HG03025 (cell line): ENCODE measurements at regions not wholly inside any gene's neighbourhood (a gene's known extent, or its start where the extent isn't known, plus 50 kb on each side); places are given as distances from the start of the nearest gene placed in this dataset.
"Not testable (repeated sequence)": the region's sequence is repeated elsewhere in the genome, so short reads cannot be mapped to it uniquely, and the experiment has no call there.

Experiments
- ATAC-seq: cut with Tn5 transposase; IDR thresholded peaks from one replicate; pipeline ENCODE4 v1.9.1; 2021; ENCODE audit warnings: mild to moderate bottlenecking, moderate library complexity; ENCODE audit not compliant: unreplicated experiment, low FRiP score

DNA sequence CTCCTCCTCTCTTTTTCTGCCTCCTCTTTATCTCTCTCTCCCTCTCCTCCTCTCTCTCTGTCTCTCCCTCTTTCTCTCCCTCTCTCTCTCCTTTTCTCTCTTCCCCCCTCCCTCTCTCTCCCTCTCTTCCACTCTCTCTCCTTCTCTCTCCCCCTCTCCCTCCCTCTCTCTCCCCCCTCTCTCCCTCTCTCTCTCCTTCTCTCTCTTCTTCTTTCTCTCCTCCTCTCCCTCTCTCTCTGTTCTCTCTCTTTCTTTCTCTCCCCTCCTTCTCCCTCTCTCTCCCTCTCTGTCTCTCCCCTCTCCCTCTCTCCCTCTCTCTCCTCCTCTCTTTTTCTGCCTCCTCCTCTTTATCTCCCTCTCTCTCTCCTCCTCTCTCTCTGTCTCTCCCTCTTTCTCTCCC lies 197.4 kb downstream of the UQCRFS1 start:
- ATAC-seq, result no peak

DNA sequence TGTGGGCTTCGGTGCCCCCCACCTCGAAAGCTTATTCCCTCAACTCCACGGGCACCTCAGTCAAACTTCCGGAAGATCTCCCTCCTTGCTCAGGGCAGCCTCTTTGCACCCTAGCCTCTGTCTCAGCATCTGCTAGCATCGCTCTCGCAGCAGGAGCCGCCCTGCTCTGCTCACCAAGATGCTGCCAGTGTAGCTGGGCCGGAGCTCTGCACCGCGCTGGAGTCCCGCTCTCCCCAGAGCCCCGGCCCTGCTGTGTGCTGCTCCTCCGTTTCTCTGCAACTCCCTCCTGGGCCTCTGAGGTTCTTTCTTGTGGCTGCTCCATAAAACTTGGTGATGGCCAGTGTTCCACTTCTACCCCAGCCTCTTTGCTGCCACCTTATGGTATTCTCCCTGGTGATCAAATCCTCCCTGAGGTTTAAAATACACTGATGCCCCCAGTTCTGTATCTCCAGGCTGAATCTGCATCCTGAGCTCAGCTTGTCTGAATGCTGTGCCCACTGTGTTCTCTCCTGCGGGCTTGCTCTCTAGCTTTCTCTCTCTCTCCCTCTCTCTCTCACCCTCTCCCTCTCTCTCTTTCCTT lies 198.0 kb downstream of the UQCRFS1 start:
- no peak for ATAC-seq

DNA sequence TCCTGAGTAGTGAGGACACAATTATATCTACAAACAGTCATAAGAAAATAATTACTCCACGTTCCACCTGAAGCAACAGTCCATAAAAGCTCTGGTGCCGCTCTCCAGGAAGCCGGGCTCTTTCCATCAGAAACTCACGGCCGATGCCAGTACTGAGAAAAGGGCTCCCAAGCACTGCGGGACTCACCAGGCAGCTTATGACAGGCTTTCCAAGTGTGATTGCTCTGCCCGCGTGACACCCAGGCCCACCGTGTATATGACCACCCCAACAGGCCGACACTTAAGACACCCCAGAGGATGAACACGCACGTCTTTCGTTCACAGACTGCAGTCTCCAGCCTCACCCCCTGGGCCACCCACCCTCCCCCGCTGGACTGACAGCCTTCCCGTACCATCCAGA lies 199.0 kb downstream of the UQCRFS1 start:
- ATAC-seq, result no peak

DNA sequence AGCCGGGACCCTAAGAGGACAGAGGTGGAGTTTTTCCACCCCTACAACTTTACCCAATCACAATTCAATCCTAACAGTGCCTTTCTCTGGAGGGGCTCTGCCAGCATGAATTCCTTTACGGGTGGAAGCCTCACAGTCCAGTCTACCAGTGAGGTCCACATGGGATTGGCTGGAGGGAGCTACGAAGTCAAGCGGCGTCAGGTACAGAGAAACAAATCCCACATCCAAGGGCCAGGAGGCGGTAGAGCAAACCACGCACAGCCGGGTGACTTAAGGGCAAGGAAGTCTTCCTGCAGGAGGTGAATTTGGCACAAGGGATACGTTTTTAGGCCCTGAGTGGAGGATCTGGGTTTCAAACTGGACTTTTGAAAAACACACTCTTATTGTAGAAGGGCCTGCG lies 199.6 kb downstream of the UQCRFS1 start:
- ATAC-seq, result no peak

DNA sequence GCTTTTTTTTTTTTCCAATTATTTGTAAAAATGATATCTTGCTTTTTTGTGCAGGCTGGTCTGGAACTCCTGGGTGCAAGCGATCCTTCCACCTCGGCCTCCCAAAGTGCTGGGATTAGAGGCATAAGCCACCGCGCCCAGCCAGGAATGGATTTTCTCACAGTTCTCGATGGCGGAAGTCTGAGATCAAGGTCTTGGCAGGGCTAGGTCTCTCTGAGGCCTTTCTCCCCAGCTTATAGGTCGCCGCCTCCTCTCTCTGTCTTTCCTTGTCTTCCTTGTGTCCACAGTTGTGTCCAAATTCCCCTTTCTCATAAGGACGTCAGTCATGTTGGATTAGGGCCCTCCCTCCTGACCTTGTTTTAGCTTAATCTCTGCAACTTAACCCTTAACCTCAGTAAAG lies 200.5 kb downstream of the UQCRFS1 start:
- ATAC-seq, result no peak

DNA sequence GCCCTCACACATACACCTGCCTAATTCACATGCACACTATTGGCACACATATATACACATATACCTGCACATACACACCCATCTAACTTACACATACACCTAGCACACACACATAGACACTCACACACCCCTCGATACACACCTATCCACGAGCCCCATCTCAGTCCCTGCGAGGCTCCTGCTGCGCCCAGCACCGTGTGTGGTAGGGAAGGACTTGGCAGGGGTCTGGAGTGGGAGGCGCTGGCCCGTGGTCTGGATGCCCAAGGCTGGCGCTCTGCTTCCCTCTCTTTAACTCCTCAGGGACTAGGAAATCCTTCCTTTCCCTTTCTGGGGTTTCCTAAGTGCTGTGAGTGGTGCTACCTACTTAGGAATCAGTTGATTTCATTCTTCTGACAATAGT lies 202.7 kb downstream of the UQCRFS1 start:
- ATAC-seq, result no peak

DNA sequence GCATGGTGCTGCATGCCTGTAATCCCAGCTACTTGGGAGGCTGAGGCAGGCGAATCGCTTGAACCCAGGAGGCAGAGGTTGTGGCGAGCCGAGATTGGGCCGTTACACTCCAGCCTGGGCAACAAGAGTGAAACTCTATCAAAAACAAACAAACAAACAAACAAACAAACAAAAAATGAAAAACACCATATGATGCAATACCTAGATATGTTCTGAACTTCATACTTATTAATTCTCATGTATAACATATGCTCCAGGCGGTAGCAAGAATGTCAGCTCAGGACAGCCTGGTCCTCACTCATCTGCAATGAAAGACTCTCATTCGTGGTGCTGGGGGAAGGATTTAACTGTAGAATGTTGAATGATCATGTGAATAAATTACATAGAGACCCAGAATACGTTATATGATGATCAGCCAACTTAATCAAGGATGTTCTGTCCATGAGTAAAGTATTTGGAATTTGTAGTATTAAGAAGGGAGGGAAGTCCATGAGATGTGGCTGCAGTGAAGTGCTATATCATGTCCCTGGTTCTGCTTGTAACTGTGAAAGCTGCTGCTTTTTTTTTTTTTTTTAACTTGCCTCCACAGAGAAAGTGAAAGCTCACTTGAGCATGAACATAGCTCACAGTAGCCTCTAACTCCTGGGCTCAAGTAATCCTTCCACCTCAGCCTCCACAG lies 206.8 kb downstream of the UQCRFS1 start:
- ATAC-seq, result no peak

DNA sequence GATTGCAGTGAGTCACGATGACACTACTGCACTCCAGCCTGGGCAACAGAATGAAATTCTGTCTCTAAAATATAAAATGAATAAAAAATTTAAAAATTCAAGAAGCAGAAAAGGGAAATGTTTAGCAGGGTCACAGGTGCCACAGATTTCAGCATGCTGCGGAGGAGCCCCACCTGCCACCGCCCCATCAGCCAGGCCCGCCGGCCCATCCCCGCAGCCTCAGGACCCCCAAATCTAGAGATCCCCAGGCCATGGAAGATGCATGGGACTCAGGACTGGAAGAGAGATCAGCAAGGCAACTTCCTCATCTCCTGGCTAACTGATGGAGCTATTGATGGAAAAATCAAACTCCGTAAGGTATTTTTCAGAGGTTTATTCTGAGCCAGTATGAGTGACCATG lies 208.2 kb downstream of the UQCRFS1 start:
- no peak for ATAC-seq

DNA sequence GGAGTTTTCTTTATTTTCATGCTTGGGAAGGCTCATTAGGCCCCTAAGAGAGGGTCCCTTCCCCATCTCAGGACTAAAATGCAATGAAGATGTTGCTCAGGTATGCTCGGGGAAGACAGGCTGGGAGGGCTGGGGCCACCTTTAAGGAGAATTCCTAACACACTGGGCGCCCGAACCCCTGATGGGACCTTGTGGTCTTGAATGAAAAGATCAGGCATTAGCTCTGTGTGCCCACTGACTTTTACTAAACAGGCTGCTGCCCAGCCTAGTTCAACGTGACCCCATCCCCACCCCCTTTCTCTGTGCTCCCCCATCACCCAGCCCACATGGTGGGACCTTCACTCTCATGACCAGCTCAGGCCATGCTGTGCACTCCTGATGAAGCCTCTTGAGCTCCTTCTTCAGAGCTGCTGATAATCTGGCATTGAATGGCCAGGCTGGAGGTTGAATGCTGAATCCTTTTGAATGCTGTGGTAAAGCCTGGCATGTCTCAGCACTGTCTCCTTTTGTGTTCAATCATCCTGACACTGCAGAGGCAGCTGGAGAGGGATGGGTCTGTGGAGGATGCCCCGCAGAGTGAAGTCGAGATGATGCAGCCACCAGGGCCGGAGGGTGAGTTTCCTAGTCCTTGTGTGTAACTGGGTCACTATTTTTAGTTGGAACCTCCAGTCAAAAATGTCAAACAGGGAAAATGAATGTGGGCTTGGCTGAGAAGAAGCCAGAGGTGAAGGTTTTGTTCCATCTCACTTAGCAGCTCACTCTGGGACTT lies 209.1 kb downstream of the UQCRFS1 start:
- ATAC-seq, result no peak

DNA sequence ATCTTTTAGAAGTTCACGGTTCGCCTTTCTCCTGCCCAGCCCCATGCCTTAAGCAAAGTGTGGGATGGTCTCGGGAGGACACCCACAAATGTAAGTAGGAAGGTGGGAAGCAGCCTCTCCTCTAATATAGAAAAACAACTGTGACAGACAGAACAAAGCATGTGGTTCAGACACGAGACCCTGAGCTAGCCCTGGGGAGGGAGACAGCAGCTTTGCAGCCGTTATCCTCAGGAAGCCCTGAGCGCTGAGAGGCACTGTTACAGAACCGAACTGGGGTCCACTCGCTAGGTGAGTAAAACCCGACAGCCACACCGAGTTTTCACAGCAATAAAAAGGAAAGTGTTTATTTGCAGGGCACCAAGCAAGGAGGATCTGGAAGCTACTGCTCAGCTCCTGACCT lies 210.6 kb downstream of the UQCRFS1 start:
- no peak for ATAC-seq

DNA sequence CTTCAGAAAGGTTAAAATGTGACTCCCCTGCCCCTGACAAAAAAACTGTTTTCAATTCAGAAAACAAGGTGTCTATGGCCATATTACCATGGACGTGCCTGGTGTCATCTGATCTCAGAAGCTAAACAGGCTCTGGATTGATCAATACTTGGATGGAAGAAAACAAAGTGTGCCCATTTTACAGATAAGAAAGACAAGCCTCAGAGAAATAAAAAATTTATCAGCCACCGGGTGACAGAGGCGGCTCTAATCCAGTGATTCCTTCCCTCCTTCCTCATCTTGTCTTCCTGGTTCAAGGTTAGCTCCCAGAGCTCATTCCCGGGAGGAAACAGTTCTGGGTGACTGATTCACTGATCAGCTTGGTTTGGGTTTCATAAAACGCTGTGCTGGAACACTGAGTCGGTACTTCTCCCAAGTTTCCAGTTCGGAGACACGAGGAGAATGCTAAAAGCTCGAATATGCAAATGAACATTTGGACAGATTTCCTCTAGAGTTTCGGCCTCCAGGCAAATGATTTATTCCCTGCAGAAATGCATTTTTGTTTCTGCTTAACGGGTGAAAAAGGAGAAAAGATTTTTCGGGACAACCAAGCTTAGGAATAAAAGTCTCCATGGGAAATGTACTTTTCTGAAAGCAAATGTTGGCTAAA lies 211.2 kb downstream of the UQCRFS1 start:
- ATAC-seq, result no peak

DNA sequence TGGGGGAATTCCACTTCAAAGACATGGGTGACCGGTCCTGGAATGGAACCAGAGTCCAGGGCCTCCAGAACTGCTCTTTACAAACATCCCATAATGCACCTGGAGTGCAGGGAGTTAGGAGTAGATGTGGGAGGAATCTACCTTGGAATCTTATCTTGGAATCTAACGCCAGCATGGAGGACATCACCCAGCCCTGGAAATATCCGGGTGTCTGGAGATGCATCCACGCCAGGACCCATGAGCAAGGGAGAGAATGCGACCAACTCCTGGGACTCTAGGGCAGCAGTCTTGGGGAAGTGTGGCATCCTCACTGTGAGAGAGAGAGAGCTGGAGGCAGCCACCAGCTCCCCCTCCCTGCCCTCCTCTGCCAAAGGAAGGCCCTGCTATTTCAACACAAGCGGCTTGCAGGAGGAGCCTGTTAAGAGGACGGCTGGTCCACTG lies 211.8 kb downstream of the UQCRFS1 start:
- ATAC-seq, result no peak

DNA sequence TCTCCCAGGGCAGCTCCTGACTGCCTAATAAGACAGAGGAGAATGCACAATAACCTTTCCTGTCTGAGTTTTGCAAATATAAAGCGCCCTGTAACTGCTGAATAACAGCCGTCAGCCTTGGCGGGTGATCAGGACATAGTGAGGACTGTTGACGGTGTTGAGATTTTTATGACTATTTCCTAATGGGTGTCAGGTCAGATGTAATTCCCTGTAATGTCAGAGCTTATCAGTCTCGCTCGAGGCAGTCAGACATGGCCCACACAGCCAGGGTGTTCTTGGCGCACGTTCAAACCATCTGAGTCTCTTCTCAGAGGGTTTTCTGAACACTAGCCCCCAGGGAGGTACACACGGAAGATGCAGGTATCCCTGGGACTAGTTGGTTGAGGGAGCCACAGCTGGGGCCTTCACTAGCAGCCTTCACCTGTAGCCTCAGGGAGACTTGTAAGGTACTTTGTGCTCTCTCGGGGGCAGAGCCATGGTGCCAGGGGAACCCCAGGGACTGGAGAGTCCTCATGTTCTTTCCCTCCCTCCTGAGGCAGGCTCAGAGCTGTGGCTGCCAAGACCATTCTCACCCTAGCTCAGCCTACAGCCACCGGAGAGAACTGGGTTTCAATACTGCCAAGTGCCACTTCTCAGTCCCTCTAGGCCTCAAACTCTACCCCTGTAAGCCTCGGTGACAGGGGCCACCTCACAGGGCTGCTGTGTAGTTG lies 213.1 kb downstream of the UQCRFS1 start:
- no peak for ATAC-seq

DNA sequence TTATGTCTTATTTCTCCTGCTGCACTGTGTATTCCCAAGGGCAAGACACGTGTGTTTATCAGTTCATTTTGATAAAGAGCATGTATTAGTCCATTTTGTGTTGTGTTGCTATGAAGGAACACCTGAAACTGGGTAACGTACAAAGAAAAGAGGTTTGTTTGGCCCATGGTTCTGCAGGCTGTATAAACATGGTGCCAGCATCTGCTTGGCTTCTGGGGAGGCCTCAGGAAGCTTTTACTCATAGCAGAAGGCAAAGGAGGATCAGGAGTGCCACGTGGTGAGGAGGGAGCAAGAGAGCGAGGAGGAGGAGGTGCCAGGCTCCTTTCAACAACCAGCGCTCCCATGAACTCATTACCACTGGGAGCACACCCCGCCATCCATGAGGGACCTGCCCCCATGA lies 214.0 kb downstream of the UQCRFS1 start:
- no peak for ATAC-seq

DNA sequence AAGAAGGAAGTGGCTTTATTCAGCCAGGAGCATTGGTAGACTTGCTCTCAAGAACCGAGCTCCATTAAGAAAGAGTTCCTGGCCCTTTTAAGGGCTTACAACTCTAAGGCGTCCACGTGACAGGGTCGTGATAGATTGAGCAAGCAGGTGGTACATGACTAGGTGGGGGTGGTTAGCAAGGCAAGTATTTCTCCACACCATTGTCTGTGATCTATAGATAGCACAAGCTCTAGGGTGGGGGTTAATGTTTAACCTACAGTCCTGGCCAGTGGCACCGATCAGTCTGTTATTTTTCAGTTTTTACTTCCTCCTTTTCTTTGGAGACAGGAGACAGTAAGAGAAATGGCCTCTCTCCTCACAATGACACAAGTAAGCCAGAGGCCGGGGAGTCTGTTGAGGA lies 215.1 kb downstream of the UQCRFS1 start:
- not testable (repeated sequence) for ATAC-seq

DNA sequence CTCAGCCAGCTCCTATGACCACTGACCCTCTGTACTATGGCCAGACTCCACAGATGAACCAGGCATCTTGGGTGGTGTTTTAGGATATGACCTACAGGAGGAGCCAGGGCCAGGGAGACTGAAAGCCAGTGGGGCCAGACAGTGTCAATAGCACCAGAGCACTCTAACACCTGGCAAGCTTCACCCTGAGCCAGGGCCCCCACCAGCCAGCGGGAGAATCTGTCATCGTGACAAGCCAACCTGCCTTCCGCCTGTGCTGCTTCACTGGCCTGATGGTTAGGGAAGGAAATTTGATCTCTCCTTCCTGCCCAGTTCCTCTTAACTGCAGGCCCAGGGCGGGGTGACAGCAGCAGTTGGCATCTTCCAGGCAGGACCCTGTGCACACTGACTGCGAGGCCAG lies 222.4 kb downstream of the UQCRFS1 start:
- no peak for ATAC-seq

DNA sequence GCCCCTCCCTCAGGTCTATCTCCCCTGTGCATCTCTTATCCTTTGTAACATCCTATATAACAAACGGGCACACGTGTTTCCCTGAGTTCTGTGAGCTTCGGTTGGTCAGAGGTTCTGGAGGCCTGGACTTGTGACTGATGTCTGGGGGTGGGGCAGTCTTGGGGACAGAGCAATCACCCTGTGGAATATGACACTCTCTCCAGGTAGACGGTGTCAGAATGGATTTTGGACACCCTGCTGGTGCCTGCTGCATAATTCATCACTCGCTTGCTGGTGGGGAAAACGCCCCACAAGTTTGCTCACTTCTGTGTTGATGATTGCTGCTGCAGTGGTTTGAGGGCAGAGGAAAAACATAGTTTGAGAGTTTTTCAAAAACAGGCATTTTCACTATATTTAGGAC lies 223.2 kb downstream of the UQCRFS1 start:
- ATAC-seq, result no peak

DNA sequence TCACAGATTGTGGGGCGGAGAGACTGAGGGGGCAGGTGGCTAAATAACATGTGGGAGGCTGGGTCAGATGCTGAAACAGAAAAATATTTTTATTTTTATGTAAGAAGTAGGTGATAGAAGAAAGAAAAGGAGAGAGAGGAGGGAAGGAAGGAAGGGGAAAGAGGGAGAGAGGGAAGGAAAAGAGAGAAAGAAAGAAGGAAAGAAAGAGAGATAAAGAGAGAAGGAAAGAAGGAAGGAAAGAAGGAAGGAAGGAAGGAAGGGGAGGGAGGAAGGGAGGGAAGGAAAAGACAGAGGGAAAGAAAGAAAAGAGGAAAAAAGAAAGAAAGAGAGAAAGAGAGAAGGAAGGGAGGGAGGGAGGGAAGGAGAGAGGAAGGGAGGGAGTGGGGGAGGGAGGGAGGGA lies 224.9 kb downstream of the UQCRFS1 start:
- no peak for ATAC-seq

DNA sequence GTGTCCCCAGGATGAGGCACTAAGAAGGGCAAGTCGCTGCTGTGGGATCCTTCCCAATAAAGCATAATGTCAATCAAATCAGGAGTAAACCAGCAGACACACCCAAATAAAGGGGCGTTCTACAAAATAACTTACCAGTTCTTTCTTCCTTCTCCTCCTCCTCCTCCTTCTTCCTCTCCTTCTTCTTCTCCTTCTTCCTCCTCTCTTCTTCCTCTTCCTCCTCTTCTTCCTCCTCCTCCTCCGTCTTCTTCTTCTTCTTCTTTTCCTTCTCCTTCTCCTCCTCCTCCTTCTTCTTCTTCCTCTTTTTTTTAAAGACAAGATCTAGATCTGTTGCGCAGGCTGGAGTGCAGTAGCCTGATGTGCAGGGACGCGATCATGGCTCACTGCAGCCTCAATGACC lies 225.8 kb downstream of the UQCRFS1 start:
- no peak for ATAC-seq

DNA sequence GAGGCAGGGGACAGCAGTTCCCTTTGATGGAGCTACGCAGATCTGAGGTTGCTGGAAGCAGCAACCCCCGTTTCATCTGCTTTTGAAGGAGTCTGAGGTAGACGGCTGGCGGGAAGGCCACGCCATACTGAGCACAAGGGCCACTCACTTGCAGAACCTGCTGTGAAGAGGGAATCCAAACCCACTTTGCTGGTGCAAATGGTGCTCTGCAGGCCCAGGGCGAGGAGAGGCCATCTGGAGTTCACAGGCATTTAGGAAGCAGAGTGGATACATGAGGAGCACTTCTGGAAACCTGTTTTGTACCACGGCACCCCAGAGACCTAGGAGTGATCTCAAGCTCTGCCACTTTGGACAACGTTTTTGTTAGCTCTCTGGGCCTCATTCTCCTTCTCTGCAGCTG lies 227.8 kb downstream of the UQCRFS1 start:
- ATAC-seq, result no peak

DNA sequence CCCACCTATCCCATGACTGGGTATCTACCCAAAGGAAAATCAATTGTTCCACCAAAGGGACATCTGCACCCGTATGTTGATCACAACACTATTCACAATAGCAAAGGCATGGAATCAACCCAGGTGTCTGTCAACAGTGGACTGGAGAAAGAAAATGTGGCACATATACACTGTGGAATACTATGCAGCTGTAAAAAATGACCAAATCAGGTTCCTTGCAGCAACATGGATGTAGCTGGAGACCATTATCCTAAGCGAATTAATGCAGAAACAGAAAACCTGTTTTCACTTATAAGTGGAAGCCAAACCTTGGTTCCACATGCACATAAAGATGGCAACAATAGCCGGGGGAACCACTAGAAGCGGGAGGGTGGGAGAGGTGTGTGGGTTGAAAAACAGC lies 228.6 kb downstream of the UQCRFS1 start:
- ATAC-seq, result no peak
